ENCODE measurements at regions not wholly inside any gene's neighbourhood (a gene's known extent, or its start where the extent isn't known, plus 50 kb on each side); places are given as distances from the start of the nearest gene placed in this dataset.
A peak's percentile ranks its signal among the peaks of the same experiment; 100 is the strongest.

- no peak for DNase-seq
- Histone ChIP-seq H3K9ac (ENCODE audit: insufficient read depth in 1 of 2, low read length in 2 of 2) (no peak overlapping the region), H3K36me3 (ENCODE audit: control insufficient read depth in 4 of 4, insufficient read depth in 4 of 4, low read length in 4 of 4) (no peaks in the 10 kb centered on the region), H3K4me1 (ENCODE audit: control insufficient read depth in 5 of 5, insufficient read depth in 5 of 5, low read length in 5 of 5) (peaks cover 7 to 40% (median 14%) of the 10 kb centered on the region in 5 donors), H3K9me3 (ENCODE audit: control insufficient read depth in 4 of 4, insufficient read depth in 3 of 4, low read length in 3 of 4) (no peaks in the 10 kb centered on the region), H3K27ac (ENCODE audit: low read depth in 1 of 2, low read length in 1 of 2) (peak overlapping the region; percentile 13 to 86), H3K4me3 (no peak overlapping the region), H3K27me3 (ENCODE audit: control insufficient read depth in 3 of 3, insufficient read depth in 3 of 3, low read length in 2 of 3) (peaks cover 0 to 55% (median 49%) of the 10 kb centered on the region in 3 donors)
- no peak for TF ChIP-seq CTCF (IDR thresholded peaks at IDR 0.05; ENCODE audit: control extremely low read depth, extremely low read depth)
- 72 to 84% methylated on average over 2 of the region's 2 CpGs for WGBS, 2 donors
- ATAC-seq (ENCODE audit: insufficient read depth, low FRiP score), result no peak
Observed at GRCh38 chr3:159857840-159858239, 130.8 kb upstream of the IL12A start.

GRCh38 chr3:159858650-159859049, 130.0 kb upstream of the IL12A start:
- no peaks in the 10 kb centered on the region for H3K9me3 ChIP-seq (ENCODE audit: control insufficient read depth in 4 of 4, insufficient read depth in 3 of 4, low read length in 3 of 4)
- 63 to 66% methylated on average over 5 of the region's 5 CpGs for WGBS, 2 donors
- ATAC-seq (ENCODE audit: insufficient read depth, low FRiP score), result no peak
- no peak overlapping the region for H3K9ac ChIP-seq (ENCODE audit: insufficient read depth in 1 of 2, low read length in 2 of 2)
- H3K4me1 ChIP-seq (ENCODE audit: control insufficient read depth in 5 of 5, insufficient read depth in 5 of 5, low read length in 5 of 5), result peaks cover 0 to 40% (median 11%) of the 10 kb centered on the region in 5 donors
- DNase-seq, result no peak
- TF ChIP-seq CTCF (IDR thresholded peaks at IDR 0.05; ENCODE audit: control extremely low read depth, extremely low read depth), result no peak
- no peak overlapping the region for H3K4me3 ChIP-seq
- peak overlapping the region; percentile 26 to 86 for H3K27ac ChIP-seq (ENCODE audit: low read depth in 1 of 2, low read length in 1 of 2)
- peaks cover 0 to 57% (median 49%) of the 10 kb centered on the region in 3 donors for H3K27me3 ChIP-seq (ENCODE audit: control insufficient read depth in 3 of 3, insufficient read depth in 3 of 3, low read length in 2 of 3)
- H3K36me3 ChIP-seq (ENCODE audit: control insufficient read depth in 4 of 4, insufficient read depth in 4 of 4, low read length in 4 of 4), result no peaks in the 10 kb centered on the region

GRCh38 chr3:159859424-159859823, 129.2 kb upstream of the IL12A start:
- Histone ChIP-seq H3K36me3 (ENCODE audit: control insufficient read depth in 4 of 4, insufficient read depth in 4 of 4, low read length in 4 of 4) (no peaks in the 10 kb centered on the region), H3K9me3 (ENCODE audit: control insufficient read depth in 4 of 4, insufficient read depth in 3 of 4, low read length in 3 of 4) (no peaks in the 10 kb centered on the region), H3K9ac (ENCODE audit: insufficient read depth in 1 of 2, low read length in 2 of 2) (no peak overlapping the region), H3K4me3 (no peak overlapping the region), H3K27me3 (ENCODE audit: control insufficient read depth in 3 of 3, insufficient read depth in 3 of 3, low read length in 2 of 3) (peaks cover 0 to 54% (median 47%) of the 10 kb centered on the region in 3 donors), H3K4me1 (ENCODE audit: control insufficient read depth in 5 of 5, insufficient read depth in 5 of 5, low read length in 5 of 5) (peaks cover 0 to 46% (median 9%) of the 10 kb centered on the region in 5 donors), H3K27ac (ENCODE audit: low read depth in 1 of 2, low read length in 1 of 2) (peak overlapping the region; percentile 57 to 83)
- 91% methylated on average over 3 of the region's 3 CpGs for WGBS, 2 donors
- TF ChIP-seq CTCF (IDR thresholded peaks at IDR 0.05; ENCODE audit: control extremely low read depth, extremely low read depth), result no peak
- DNase-seq (no peak), ATAC-seq (ENCODE audit: insufficient read depth, low FRiP score) (no peak)

- no peak for DNase-seq
- H3K27ac ChIP-seq (ENCODE audit: low read depth in 1 of 2, low read length in 1 of 2), result peak overlapping the region; percentile 57 to 83
- no peaks in the 10 kb centered on the region for H3K36me3 ChIP-seq (ENCODE audit: control insufficient read depth in 4 of 4, insufficient read depth in 4 of 4, low read length in 4 of 4)
- no peaks in the 10 kb centered on the region for H3K9me3 ChIP-seq (ENCODE audit: control insufficient read depth in 4 of 4, insufficient read depth in 3 of 4, low read length in 3 of 4)
- H3K4me3 ChIP-seq, result no peak overlapping the region
- H3K4me1 ChIP-seq (ENCODE audit: control insufficient read depth in 5 of 5, insufficient read depth in 5 of 5, low read length in 5 of 5), result peaks cover under 1 to 47% (median 9%) of the 10 kb centered on the region in 5 donors
- peaks cover 0 to 50% (median 45%) of the 10 kb centered on the region in 3 donors for H3K27me3 ChIP-seq (ENCODE audit: control insufficient read depth in 3 of 3, insufficient read depth in 3 of 3, low read length in 2 of 3)
- 60 to 72% methylated on average over 3 of the region's 3 CpGs for whole genome bisulfite sequencing, 2 donors
- TF ChIP-seq CTCF (IDR thresholded peaks at IDR 0.05; ENCODE audit: control extremely low read depth, extremely low read depth), result no peak
- ATAC-seq (ENCODE audit: insufficient read depth, low FRiP score), result no peak
- no peak overlapping the region for H3K9ac ChIP-seq (ENCODE audit: insufficient read depth in 1 of 2, low read length in 2 of 2)
Observed at GRCh38 chr3:159859836-159860235, 128.8 kb upstream of the IL12A start.
